Right forelimb (tissue), 1 donor: ENCODE measurements at regions not wholly inside any gene's neighbourhood (a gene's known extent, or its start where the extent isn't known, plus 50 kb on each side); places are given as distances from the start of the nearest gene placed in this dataset.
"Not testable (repeated sequence)": the region's sequence is repeated elsewhere in the genome, so short reads cannot be mapped to it uniquely, and the experiment has no call there.

ENCODE experiments used
- DNase-seq: peaks from one replicate; pipeline ENCODE4 v3.0.0-alpha.2; 2018

DNA sequence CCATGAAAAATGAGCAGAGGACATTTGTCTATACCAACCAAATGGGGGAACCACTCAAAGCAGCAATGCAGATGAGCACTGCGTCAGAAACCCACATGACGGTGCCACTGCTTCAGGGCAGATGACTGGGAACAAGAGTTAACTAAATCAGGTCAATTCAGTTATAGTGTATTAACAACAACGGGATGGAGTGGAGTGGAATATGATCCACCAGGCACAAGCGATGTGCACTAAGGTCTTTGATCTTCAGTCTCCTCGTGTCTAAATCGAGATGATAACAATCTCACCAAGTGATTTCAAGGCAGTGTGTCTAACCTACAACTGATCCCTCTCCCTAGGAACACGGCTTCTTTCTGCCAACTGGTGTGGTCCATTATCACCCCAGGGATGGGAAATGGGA lies 269.0 kb downstream of the RAD51AP2 start:
- no peak for DNase-seq

DNA sequence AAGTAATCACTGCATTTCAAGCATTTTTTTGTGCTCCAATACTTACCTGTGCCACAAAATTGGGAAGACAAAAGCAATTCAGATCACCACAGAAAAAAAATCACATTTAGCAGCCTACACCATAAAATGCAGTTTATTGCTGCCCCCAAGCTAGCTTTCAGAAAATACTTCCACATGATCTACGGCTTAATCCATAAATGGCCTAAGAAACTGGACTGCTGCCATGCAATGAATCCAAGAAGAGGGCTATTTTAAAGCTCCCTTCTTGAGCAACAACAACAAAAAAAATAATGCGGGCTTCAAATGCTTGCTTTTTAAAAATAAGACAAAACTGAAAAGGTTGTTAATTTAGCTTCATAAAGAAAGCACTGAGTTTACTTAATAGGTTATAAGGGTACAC lies 272.3 kb downstream of the RAD51AP2 start:
- DNase-seq, result no peak

DNA sequence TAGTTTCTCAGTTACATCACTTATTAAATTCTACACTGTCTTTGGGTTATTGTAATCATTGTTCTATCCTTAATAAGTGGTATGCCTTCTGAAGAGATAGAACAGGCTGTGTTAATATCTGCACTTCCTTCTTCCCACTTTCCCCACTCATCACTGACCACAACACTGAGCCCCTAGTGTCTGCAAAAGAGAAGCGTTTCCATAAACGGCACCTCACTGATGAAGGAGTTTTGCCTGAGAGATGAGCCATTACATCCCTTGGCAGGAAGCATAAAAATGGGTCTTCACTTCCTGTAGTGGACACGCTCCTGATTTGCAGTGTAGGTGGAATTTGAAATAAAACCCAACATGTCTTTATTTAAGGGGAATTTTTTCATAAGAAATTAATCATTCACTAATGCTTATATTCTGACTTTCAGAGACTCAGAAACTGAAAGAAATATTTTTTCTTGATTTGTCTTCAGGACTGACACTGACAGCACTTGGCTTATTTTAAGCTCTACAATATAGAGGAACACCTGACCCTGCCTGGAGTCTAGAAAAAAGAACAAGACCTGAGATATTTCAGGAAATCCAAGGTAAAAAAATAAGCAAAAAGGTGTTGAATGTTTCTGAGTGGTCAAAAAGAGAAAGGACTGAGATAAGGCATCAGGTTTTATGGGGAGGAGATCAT lies 275.3 kb downstream of the RAD51AP2 start:
- DNase-seq, result no peak

DNA sequence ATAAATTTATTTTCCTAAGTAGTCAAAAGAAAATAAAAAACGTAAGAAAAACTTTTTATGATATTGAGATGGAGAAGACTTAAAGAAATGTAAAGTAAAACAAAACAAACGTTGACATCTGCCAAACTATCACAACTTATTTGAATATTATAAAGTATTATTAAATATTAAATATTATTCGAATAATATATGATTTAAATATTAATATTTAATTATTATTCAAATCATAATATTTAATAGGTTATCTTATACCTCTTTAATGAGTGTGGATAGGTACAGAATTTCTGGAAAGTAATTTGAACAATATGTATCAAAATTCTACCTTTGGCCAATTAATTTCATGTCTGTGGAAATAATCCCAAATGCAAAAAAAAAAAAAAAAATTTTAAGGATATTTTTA lies 278.7 kb downstream of the RAD51AP2 start:
- DNase-seq, result no peak

DNA sequence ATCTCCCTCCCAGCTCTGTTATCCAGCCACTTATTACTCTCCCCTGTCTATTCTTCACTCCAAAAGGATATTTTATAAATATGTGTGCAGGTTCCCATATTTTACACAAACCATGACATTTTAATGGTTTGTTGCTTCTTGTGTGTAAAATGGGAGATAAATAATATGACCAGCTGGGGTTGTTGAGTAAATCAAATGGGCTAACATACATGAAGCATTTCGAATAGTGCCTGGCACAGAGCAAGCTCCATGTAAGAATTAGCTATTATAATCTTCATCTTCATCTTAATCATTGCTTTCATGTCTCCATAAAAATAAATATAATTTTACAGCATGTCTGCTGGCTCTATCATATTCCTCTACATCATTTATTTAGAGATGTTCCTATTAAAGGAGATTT lies 283.1 kb downstream of the RAD51AP2 start:
- no peak for DNase-seq

DNA sequence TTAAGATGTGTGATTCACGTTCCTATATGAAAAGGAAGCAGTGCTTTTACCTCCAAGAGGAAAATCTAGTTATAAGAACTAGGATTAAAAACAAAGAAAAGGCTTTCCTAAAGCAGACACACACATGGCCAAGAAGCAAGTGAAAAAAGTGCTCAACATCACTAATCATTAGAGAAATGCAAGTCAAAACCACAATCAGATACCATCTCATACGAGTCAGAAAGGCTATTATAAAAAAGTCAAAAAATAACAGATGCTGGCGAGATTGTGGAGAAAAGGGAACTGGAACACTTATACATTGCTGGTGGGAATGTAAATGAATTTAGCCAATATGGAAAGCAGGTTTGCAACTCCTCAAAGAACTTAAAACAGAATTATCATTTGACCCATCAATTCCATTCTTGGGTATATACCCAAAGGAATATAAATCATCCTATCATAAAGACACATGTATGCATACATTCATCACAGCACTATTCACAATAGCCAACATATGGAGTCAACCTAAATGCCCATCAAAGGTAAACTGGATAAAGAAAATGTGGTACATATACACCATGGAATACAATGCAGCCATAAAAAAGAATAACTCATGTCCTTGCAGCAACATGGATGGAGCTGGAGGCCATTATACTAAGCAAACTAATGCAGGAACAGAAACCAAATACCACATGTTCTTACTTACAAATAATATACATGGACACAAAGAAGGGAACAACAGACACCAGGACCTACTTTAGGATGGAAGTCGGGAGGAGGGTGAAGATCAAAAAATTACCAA lies 285.3 kb downstream of the RAD51AP2 start:
- DNase-seq, result no peak

DNA sequence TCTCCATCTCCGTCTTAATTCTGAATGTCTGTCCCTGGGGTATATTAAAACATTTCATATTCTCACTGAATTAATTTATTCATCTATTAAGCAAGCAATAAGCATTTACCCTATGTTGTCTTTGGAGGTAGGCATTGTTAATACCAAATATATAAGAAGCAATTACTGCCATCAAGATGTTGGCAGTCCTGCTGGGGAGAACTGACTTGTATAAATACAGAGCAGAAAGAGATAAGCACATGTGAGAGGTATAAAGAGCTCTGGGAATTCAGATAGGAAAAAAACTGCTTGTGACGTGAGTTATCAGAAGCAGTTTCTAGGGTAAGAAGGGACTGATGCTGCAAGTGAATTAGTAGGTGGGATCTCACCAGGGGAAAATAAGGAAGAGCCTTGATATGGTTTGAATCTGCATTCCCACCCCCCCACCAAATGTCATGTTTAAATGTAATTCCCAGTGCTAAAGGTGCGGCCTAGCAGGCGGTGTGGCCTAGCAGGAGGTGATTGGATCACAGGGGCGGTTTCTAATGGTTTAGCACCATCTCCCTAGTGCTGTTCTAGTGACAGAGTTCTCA lies 286.8 kb downstream of the RAD51AP2 start:
- DNase-seq, result no peak

DNA sequence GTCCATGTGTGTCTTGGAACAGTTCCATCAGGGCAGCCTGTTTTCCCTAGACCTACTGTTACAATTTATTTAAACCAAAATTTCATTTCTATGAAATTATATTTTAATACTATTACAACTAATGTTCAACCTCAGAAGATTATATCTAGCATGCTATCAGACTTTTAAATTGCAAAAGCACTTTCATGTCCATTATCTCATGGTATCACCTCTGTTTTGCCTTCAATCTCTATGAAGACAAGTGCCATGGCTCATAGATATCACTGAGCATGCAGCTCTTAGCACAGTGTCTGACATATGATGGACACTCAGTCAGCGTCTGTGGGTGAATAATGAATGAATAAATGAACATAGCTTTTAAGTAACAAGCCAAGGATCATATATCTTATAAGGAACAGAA lies 288.8 kb downstream of the RAD51AP2 start:
- no peak for DNase-seq

DNA sequence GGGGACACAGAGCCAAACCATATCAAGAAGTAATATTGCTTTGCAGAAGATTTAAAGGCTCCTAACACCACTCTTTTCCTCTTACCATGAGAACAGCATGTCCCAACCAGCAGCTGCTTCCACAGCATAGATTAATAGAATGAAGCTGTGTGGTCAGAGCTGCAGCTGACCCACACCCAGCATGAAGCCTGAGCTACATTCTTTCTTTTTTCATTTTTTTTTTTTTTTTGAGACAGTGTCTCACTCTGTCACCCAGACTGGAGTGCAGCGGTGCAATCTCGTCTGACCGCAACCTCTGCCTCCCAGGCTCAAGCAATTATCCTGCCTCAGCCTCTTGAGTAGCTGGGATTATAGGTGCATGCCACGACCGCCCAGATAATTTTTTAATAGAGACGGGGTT lies 289.8 kb downstream of the RAD51AP2 start:
- DNase-seq, result no peak

DNA sequence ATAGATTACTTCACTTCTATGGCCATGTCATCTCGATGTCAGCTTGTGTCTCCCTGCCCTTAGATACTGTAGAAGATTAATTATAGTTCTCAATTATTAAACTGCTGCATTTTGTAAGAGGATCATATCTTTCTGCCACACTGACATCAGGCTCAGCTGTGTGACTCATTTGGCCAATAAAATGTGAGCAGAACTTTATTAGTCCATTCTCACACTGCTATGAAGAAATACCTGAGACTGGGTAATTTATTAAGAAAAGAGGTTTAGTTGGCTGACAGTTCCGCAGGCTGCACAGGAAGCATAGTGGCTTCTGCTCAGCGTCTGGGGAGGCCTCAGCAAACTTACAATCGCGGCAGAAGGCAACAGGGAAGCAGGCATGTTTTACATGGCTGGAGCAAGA lies 290.4 kb downstream of the RAD51AP2 start:
- DNase-seq, result no peak

DNA sequence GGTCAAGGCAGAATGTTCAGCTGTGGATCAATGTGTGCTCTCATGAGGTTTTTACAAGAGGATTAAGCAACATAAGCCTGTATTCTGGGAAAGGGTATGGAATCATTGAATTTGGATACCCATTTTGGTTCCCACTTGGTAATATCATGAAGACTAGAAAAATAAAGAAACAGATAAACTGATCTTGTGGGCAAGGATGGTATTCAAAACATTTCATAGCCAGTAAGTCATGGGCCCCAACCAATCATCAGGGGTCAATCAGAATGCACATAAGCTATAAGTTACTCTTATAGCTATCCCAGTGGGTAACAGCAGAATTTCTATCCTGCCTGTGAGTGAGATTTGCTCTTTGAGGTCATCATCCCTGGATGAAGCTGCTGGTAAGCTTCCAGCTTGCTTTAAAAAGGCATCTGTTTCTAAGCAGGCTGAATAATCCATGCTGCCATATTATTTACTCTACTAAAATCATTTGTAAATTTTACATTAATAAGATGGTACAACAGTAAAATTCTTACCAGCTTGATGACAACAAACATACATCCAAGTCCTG lies 291.2 kb downstream of the RAD51AP2 start:
- DNase-seq, result no peak

DNA sequence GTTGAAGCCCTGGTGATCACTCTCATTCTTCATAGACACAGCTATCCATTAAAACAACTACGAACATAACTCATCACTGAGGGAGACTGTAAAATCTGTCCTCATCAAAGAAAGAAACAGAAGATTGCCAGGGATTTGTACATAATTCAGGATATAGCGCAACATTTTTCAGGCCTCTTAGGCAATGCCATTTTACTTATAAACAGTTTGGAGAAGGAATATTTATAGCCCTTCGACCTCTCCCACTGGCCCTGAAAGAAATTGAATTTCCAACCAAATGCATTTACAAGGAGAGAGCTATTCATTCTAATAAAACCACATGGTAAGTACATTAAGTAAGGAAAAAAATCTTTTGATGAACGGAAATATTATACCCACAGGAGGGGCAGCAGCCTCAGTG lies 295.0 kb downstream of the RAD51AP2 start:
- no peak for DNase-seq

DNA sequence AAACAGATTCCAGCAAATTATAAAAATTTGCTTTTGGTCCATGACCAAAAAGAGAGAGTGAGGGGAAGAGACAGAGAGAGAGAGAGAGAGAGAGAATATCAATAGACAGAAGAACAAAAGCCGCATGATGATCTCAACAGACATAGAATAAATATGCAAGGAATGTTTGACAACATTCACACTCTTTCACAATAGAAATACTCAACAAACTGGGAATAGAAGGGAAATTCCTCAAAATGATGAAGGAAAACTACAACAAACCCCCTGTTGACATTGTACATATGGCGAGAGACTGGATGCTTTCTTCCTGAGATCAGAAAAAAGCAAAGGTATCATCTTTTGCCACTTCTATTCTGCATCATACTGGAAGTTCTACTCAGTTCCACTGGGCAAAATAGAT lies 309.7 kb downstream of the RAD51AP2 start:
- no peak for DNase-seq

DNA sequence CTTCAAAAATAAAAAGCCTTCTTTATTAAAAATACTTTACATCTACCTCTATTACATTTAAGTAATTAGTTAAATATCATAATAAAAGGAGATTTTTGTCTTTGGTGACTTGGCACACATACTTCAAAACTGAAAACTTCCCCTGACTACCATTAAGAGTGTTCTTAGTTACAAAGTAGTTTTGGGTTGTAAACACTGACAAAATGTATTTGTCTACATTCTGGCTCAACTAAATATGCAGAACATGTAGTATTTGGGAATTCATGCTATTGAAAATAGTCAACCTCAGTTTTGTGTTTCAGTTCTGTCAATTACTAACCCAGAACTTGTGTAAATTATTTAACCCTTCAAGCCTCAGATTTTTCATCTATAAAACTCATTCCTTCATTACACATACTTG lies 311.5 kb downstream of the RAD51AP2 start:
- no peak for DNase-seq

DNA sequence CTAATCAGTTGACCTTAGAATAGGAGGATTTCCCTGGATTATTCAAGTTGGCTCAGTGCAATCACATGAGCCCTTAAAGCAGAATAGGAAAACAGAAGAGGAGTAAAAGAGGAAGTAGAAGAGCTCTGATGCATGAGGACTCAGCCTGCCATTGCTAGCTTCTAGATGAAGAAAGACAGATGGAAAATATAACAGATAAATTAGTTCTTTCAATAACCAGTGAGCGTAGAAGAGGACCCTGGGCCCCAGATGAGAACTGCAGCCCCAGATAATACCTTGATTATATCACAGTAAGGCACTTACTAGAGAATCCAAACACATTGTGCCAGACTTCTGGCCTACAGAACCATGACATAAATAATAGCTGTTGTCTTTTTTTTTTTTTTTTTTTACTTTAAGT lies 314.0 kb downstream of the RAD51AP2 start:
- not testable (repeated sequence) for DNase-seq

DNA sequence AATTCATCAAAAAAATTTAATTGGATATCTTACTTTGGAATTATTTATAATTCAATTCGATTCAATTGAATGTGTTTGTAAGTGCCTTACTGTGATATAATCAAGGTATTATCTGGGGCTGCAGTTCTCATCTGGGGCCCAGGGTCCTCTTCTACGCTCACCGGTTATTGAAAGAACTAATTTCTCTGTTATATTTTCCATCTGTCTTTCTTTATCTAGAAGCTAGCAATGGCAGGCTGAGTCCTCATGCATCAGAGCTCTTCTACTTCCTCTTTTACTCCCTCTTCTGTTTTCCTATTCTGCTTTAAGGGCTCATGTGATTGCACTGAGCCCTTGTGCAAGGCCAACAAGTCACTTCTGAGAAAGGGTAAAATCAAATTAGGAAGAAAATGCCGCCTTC lies 315.6 kb downstream of the RAD51AP2 start:
- not testable (repeated sequence) for DNase-seq

DNA sequence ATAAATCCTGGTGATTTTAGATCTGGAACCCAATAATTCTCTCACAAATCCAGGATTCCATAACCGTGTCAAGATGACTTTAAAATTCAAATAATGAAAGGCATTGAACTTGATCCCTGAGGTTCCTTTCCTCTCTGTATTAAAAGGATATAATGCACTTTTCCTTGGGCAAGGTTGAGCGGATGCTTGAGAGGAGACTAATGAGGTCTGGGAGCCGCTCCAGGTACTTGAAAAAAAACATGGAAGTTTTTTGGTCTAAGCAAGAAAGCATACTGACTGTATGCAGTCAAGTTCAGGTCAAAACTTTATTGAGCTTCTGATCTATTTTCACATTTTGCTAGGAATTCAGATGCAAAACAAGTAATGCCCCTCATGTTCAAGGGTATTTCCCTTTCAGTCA lies 318.5 kb downstream of the RAD51AP2 start:
- DNase-seq, result no peak

DNA sequence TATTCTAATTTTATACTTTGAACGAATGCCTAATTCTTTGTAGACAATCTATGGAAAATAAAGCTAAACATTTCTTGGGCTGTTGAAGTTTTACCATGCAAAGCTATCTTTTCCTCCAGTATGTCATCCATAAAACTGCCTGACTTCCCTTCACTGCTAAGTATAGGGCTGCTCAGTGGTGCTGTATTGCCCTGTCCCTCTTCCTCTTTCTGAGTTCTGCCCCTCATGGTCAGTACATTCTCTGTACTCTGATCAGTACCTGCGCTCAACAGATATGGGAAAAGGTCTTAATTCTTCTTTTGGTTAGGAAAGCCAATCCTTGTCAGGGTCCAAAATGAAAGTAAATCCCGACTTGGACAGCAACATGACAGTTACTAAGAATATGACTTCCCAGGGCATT lies 321.9 kb downstream of the RAD51AP2 start:
- DNase-seq, result no peak

DNA sequence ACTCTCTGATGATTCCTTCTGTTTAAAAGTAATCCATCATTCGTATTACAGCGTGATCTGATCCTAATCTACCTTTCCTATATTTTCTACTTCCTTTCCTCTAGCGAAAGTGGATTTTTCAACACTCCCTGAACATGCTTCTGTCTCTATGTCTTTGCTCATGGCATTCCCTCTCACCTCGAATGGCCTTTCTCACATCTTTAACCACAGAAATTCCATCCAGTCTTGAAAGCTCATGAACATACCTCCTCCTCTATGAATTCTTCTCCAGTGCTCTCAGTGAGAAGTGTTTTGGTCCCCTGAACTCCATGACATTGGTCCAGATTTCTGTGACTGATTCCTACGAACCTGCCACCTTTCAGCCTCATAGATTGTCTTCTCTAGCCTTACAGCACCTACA lies 323.2 kb downstream of the RAD51AP2 start:
- no peak for DNase-seq

DNA sequence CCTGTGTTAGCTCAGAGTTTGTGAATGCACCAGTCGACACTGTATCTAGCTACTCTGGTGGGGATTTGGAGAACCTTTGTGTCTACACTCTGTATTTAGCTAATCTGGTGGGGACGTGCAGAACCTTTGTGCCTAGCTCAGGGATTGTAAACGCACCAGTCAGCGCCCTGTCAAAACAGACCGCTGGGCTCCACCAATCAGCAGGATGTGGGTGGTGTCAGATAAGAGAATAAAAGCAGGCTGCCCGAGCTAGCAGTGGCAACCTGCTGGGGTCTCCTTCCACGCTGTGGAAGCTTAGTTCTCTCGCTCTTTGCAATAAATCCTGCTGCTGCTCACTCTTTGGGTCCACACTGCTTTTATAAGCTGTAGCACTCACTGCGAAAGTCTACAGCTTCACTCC lies 324.2 kb downstream of the RAD51AP2 start:
- no peak for DNase-seq

DNA sequence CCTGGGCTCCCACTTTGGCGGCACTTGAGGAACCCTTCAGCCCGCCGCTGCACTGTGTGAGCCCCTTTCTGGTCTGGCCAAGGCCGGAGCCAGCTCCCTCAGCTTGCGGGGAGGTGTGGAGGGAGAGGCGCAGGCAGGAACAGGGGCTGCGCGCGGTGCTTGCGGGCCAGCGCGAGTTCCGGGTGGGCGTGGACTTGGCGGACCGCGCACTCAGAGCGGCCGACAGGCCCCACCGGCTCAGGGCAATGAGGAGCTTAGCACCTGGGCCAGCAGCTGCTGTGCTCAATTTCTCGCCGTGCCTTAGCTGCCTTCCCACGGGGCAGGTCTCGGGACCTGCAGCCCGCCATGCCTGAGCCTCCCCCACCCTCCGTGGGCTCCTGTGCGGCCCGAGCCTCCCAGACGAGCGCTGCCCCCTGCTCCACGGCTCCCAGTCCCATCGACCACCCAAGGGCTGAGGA lies 324.8 kb downstream of the RAD51AP2 start:
- DNase-seq, result not testable (repeated sequence)

DNA sequence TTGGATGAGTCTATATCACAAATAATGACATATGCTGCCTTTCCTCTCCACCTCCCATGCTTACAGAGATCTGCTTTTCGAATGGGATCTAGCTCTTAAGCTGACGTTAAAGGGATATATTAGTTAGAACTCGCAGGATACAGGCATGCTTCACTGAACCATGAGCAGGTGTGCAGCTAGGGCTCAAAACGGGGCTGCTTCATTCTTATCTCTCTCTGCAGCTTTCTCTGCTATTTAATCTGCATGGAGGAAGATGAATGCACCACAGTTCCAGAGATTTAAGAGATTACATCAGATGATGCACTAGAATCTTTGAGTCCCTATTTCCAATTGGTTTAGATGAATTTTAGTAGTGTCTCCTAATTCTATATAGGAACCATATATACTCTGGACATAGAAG lies 327.0 kb downstream of the RAD51AP2 start:
- no peak for DNase-seq

DNA sequence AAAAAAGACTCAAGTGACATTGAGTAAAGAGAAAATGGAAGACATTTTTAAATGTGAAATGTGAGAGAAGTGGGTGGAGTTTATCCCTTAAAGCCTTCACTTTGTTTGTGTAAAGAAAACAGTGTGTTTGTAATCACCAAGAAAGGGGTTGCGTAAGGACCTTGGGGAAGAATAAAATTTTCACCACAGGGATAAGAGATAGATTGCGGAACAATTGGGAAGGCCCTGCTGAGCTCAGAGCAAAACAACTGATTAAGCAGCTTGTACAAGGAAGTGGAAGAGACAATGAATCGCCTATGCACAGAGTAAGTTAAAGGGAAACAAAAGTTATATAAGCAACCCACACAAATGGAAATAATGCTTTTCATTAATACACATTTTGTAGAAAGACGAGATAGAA lies 327.7 kb downstream of the RAD51AP2 start:
- no peak for DNase-seq

DNA sequence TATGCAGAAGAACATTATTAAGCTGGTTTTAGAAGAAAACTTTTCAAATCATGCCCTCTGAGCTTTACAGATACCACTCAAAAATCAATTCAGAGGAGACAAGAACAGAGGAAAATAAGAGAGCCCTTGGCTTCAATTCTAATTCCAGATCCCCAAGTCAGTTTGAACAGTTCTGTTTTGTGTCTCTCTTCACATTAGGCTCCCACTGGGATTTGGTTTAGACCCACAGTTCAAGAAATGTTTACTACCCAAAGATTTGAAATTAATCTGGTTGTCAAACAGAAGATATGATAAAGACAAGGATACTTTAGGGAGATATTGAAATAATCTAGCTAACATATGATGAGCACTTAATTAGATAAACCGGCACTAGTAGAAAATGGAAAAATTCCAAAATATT lies 329.5 kb downstream of the RAD51AP2 start:
- no peak for DNase-seq
